A549 (cell line): ENCODE measurements at regions not wholly inside any gene's neighbourhood (a gene's known extent, or its start where the extent isn't known, plus 50 kb on each side); places are given as distances from the start of the nearest gene placed in this dataset.

Experiments used
- ATAC-seq, 2 experiments: fragments of 200-7000 bp in 1 of 2; fragments of >200 bp in 1 of 2; cut with Nextera tagmentation in 1 of 2; cut with Tn5 transposase in 1 of 2; 3 replicates each; pipeline versions ENCODE4 v1.8.0 to v1.9.1; 2018 to 2020; ENCODE audit warnings: mild to moderate bottlenecking in 1 of 2, moderate library complexity in 1 of 2
- CTCF ChIA-PET: fragments of 300-600 bp; sonication (Branson Sonifier 250); formaldehyde crosslinking; extraction: SDS; loops from one replicate; lab custom pipeline; 2021; ENCODE audit warnings: antibody characterized with exemption, inconsistent platforms; lab: Yijun Ruan, JAX
- POLR2A ChIA-PET: fragments of 350-600 bp; formaldehyde crosslinking; extraction: SDS; loops from one replicate; lab custom pipeline; 2021; ENCODE audit warnings: antibody characterized with exemption, inconsistent platforms; lab: Yijun Ruan, JAX
- DNase-seq, 2 experiments: peaks; one replicate each; pipeline versions ENCODE4 v3.0.0 to v3.0.0-alpha.2; 2011 to 2016; ENCODE audit warnings: low read depth in 1 of 2, low spot score in 1 of 2
- FAIRE-seq: peaks from 2 replicates; lab custom pipeline; 2011; peaks lifted over from hg19 to GRCh38; lab: Jason Lieb, UNC
- H3K27ac ChIP-seq, 2 experiments: fragments of >200 bp; sonication (Bioruptor Twin); formaldehyde crosslinking; 3 replicates each; pipeline ENCODE4 v1.5.1; 2016 to 2017
- H3K4me1 ChIP-seq: fragments of >200 bp; sonication (Bioruptor Twin); formaldehyde crosslinking; 3 replicates; pipeline ENCODE4 v1.6.1; 2016
- H3K4me2 ChIP-seq: fragments of >200 bp; sonication (Bioruptor Twin); formaldehyde crosslinking; 3 replicates; pipeline ENCODE4 v1.6.1; 2016
- H3K4me3 ChIP-seq: fragments of >200 bp; sonication (Bioruptor Twin); formaldehyde crosslinking; 3 replicates; pipeline ENCODE4 v1.5.1; 2016
- H3K9me3 ChIP-seq: fragments of >200 bp; sonication (Bioruptor Twin); formaldehyde crosslinking; 3 replicates; pipeline ENCODE4 v1.6.1; 2016
- BHLHE40 ChIP-seq: IDR thresholded peaks from 2 replicates; pipeline ENCODE4 v1.6.1; 2012; ENCODE audit warnings: low read depth, low read length, inconsistent platforms
- CHD2 ChIP-seq: fragments of 150-350 bp; IDR thresholded peaks from 2 replicates; pipeline ENCODE4 v1.6.1; 2014; ENCODE audit warnings: low read length; ENCODE audit not compliant: partially characterized antibody
- CHD4 ChIP-seq: fragments of 200-600 bp; sonication (generic); IDR thresholded peaks from 2 replicates; pipeline ENCODE4 v1.6.1; 2016; ENCODE audit warnings: antibody characterized with exemption, mild to moderate bottlenecking, borderline replicate concordance
- HOXB13 ChIP-seq: fragments of 250-450 bp; sonication (Bioruptor Pico); IDR thresholded peaks from 2 replicates; pipeline ENCODE4 v1.5.0; 2020; ENCODE audit warnings: low read depth, mild to moderate bottlenecking, moderate library complexity
- HOXB5 ChIP-seq: fragments of 250-450 bp; sonication (Bioruptor Pico); IDR thresholded peaks from 2 replicates; pipeline ENCODE4 v1.5.0; 2020; ENCODE audit warnings: mild to moderate bottlenecking, moderate library complexity
- JUN ChIP-seq, 2 experiments: fragments of >200 bp; sonication (Bioruptor Twin); formaldehyde crosslinking; IDR thresholded peaks; 2 replicates in 1 of 2; 3 replicates in 1 of 2; pipeline ENCODE4 v1.6.1; 2016 to 2017
- JUNB ChIP-seq: fragments of >200 bp; sonication (Bioruptor Twin); formaldehyde crosslinking; IDR thresholded peaks from 2 replicates; pipeline ENCODE4 v1.6.1; 2016
- KDM1A ChIP-seq: fragments of 200-600 bp; sonication (generic); IDR thresholded peaks from 2 replicates; pipeline ENCODE4 v1.6.1; 2016; ENCODE audit warnings: low read depth, mild to moderate bottlenecking
- KDM5A ChIP-seq: fragments of 200-600 bp; sonication (generic); IDR thresholded peaks from 2 replicates; pipeline ENCODE4 v1.6.1; 2016; ENCODE audit warnings: antibody characterized with exemption, mild to moderate bottlenecking
- MAZ ChIP-seq: fragments of 150-350 bp; IDR thresholded peaks from 2 replicates; pipeline ENCODE4 v1.6.1; 2014; ENCODE audit warnings: antibody characterized with exemption, low read depth, low read length, borderline replicate concordance
- MYC ChIP-seq: IDR thresholded peaks from 2 replicates; pipeline ENCODE4 v1.6.1; 2012; ENCODE audit warnings: mild to moderate bottlenecking, inconsistent platforms, low read length, improper control_type of control experiment, borderline replicate concordance
- NR3C1 ChIP-seq: fragments of >200 bp; sonication (Bioruptor Twin); formaldehyde crosslinking; IDR thresholded peaks from 3 replicates; pipeline ENCODE4 v1.6.1; 2017
- PHF8 ChIP-seq: fragments of 200-600 bp; sonication (generic); IDR thresholded peaks from 2 replicates; pipeline ENCODE4 v1.6.1; 2016; ENCODE audit warnings: low read depth, mild to moderate bottlenecking, antibody characterized with exemption, moderate library complexity, borderline replicate concordance
- RAD21 ChIP-seq, 2 experiments: fragments of >200 bp in 1 of 2; sonication (Bioruptor Twin) in 1 of 2; formaldehyde crosslinking in 1 of 2; IDR thresholded peaks in 1 of 2; conservative IDR thresholded peaks in 1 of 2; 2 replicates in 1 of 2; 3 replicates in 1 of 2; pipeline ENCODE4 v1.6.1; 2012 to 2018; ENCODE audit warnings: inconsistent platforms in 1 of 2
- RCOR1 ChIP-seq: fragments of 150-350 bp; IDR thresholded peaks from 2 replicates; pipeline ENCODE4 v1.6.1; 2014; ENCODE audit warnings: antibody characterized with exemption, low read length, low read depth
- RFX5 ChIP-seq: fragments of 450-650 bp; IDR thresholded peaks from 2 replicates; pipeline ENCODE4 v1.7.1; 2014; ENCODE audit warnings: antibody characterized with exemption, mild to moderate bottlenecking, moderate library complexity
- TP53 ChIP-seq: fragments of 250-450 bp; sonication (Bioruptor Pico); IDR thresholded peaks from 2 replicates; pipeline ENCODE4 v1.5.0; 2021; ENCODE audit warnings: mild to moderate bottlenecking, moderate library complexity
- ZNF302 ChIP-seq: fragments of 250-450 bp; sonication (Bioruptor Pico); IDR thresholded peaks from 2 replicates; pipeline ENCODE4 v1.9.0; 2021; ENCODE audit warnings: inconsistent platforms, mild to moderate bottlenecking, moderate library complexity
- WGBS: methylation state at CpG from one replicate; pipeline ENCODE4 v1.1.6; 2017; ENCODE audit errors: missing lambda C conversion rate; 5-methylcytosine and 5-hydroxymethylcytosine counted together
- TF ChIP-seq, protein P1 (sequence below): fragments of 450-650 bp; IDR thresholded peaks from 2 replicates; pipeline ENCODE4 v1.6.1; 2014; ENCODE audit warnings: antibody characterized with exemption
- TF ChIP-seq, protein P2 (sequence below): fragments of 250-450 bp; sonication (Bioruptor Pico); IDR thresholded peaks from 2 replicates; pipeline ENCODE4 v1.5.0; 2020; ENCODE audit warnings: low read depth, mild to moderate bottlenecking, moderate library complexity
- TF ChIP-seq, protein P3 (sequence below): fragments of >200 bp; sonication (Bioruptor Twin); formaldehyde crosslinking; IDR thresholded peaks from 3 replicates; pipeline ENCODE4 v1.5.1; 2016
- TF ChIP-seq, protein P4 (sequence below): fragments of 150-350 bp; IDR thresholded peaks from 2 replicates; pipeline ENCODE4 v1.6.1; 2014; ENCODE audit warnings: low read depth, mild to moderate bottlenecking, low read length
- TF ChIP-seq, protein P5 (sequence below): IDR thresholded peaks from 2 replicates; pipeline ENCODE4 v1.6.1; 2012; ENCODE audit warnings: low read depth, borderline replicate concordance
- TF ChIP-seq, protein P6 (sequence below): fragments of 200-600 bp; sonication (generic); IDR thresholded peaks from 2 replicates; pipeline ENCODE4 v1.6.1; 2016; ENCODE audit warnings: antibody characterized with exemption, mild to moderate bottlenecking, moderate library complexity
- TF ChIP-seq, protein P7 (sequence below): fragments of 250-450 bp; sonication (Bioruptor Pico); IDR thresholded peaks from 2 replicates; pipeline ENCODE4 v1.5.0; 2021; ENCODE audit warnings: mild to moderate bottlenecking, moderate library complexity, borderline replicate concordance

DNA sequence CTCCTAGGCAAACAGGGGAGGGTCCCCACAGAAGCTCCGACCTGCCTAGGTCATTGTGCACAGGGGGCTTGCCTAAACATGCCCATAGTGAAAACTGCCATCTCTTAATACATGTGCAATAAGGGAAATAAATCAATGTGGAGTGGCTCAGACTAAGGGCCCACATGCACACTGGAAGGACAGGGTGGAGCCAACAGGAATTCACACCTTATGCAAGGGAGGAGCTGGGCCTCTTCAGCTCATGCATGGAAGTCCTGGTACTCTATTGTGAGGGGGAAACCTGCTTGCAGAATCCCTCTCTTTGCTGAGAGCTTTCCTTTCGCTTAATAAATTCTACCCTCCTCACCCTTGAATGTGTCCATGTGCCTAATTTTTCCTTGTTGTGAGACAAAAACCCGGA lies 815.8 kb downstream of the EFNA5 start:
- no peak overlapping the region for H3K27ac ChIP-seq
- DNase-seq (no peak), FAIRE-seq (peak; percentile 43), ATAC-seq (no peak)
- POLR2A ChIA-PET, result no interaction called here
- 69% methylated on average over 3 of the region's 3 CpGs for WGBS
- H3K4me3 ChIP-seq, result no peak overlapping the region
- CTCF ChIA-PET, result interaction anchor here (1.4 to 1.9 kb wide), 3 partner anchors 11 to 56 kb away, joined by 3 to 6 read pairs (median 3); no protein-coding TSS in a partner anchor
- no peak overlapping the region for H3K4me2 ChIP-seq
- no peak for TF ChIP-seq RAD21 (conservative IDR thresholded peaks at IDR 0.05 in 1 of 2, IDR thresholded peaks at IDR 0.05 in 1 of 2)
- TF ChIP-seq CHD4, result no peak
- TF ChIP-seq, protein P1, sequence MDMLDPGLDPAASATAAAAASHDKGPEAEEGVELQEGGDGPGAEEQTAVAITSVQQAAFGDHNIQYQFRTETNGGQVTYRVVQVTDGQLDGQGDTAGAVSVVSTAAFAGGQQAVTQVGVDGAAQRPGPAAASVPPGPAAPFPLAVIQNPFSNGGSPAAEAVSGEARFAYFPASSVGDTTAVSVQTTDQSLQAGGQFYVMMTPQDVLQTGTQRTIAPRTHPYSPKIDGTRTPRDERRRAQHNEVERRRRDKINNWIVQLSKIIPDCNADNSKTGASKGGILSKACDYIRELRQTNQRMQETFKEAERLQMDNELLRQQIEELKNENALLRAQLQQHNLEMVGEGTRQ, result no peak
- TF ChIP-seq RFX5, result no peak
- TF ChIP-seq KDM5A, result no peak
- TF ChIP-seq PHF8, result no peak
- no peak for TF ChIP-seq JUN (IDR thresholded peaks at IDR 0.05)
- TF ChIP-seq, protein P2, sequence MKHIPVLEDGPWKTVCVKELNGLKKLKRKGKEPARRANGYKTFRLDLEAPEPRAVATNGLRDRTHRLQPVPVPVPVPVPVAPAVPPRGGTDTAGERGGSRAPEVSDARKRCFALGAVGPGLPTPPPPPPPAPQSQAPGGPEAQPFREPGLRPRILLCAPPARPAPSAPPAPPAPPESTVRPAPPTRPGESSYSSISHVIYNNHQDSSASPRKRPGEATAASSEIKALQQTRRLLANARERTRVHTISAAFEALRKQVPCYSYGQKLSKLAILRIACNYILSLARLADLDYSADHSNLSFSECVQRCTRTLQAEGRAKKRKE, result no peak
- no peak for TF ChIP-seq HOXB5
- TF ChIP-seq RCOR1, result no peak
- no peak for TF ChIP-seq MYC
- TF ChIP-seq CHD2, result no peak
- no peak for TF ChIP-seq MAZ
- no peak for TF ChIP-seq KDM1A
- TF ChIP-seq, protein P3, sequence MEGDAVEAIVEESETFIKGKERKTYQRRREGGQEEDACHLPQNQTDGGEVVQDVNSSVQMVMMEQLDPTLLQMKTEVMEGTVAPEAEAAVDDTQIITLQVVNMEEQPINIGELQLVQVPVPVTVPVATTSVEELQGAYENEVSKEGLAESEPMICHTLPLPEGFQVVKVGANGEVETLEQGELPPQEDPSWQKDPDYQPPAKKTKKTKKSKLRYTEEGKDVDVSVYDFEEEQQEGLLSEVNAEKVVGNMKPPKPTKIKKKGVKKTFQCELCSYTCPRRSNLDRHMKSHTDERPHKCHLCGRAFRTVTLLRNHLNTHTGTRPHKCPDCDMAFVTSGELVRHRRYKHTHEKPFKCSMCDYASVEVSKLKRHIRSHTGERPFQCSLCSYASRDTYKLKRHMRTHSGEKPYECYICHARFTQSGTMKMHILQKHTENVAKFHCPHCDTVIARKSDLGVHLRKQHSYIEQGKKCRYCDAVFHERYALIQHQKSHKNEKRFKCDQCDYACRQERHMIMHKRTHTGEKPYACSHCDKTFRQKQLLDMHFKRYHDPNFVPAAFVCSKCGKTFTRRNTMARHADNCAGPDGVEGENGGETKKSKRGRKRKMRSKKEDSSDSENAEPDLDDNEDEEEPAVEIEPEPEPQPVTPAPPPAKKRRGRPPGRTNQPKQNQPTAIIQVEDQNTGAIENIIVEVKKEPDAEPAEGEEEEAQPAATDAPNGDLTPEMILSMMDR, result no peak
- TF ChIP-seq, protein P4, sequence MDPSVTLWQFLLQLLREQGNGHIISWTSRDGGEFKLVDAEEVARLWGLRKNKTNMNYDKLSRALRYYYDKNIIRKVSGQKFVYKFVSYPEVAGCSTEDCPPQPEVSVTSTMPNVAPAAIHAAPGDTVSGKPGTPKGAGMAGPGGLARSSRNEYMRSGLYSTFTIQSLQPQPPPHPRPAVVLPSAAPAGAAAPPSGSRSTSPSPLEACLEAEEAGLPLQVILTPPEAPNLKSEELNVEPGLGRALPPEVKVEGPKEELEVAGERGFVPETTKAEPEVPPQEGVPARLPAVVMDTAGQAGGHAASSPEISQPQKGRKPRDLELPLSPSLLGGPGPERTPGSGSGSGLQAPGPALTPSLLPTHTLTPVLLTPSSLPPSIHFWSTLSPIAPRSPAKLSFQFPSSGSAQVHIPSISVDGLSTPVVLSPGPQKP, result no peak
- no peak for TF ChIP-seq TP53 (CRISPR knock-in tag)
- TF ChIP-seq, protein P5, sequence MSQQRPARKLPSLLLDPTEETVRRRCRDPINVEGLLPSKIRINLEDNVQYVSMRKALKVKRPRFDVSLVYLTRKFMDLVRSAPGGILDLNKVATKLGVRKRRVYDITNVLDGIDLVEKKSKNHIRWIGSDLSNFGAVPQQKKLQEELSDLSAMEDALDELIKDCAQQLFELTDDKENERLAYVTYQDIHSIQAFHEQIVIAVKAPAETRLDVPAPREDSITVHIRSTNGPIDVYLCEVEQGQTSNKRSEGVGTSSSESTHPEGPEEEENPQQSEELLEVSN, result no peak
- no peak for TF ChIP-seq ZNF302 (CRISPR knock-in tag)
- no peak for TF ChIP-seq BHLHE40
- 0 out of 3 replicates have a peak, but pooled peaks cover 4% of the 10 kb centered on the region for H3K9me3 ChIP-seq
- H3K4me1 ChIP-seq, result peaks cover 11% of the 10 kb centered on the region

DNA sequence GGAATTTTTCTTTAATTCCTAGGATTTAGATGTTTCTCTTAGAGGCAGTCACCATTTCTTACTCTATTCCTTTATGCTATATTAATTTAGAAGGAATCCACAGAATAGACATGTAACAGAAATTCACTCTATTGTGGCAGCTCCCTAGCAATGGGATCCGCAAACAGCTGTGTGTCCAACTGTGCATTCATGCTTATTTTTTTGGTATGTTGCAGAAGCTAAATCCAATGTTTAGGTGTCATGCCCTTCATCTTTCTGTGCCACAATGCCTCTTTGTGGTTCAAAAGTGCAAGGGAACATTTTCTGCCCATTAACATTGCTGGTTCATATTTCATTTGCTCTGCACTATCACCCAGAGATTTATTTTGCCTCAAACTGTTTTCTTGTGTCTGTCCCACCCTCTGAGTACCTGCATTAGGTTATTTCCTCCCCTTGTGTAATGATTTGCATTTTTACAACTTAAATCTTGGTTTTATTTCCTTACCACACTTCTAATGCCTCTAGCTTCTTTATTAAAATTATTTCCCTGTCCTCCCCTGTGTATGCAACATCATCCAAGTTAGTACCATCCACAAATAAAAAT lies 816.5 kb downstream of the EFNA5 start:
- FAIRE-seq (no peak), DNase-seq (no peak), ATAC-seq (no peak)
- no peak overlapping the region for H3K27ac ChIP-seq
- POLR2A ChIA-PET, result no interaction called here
- CTCF ChIA-PET, result interaction anchor here (0.9 to 1.9 kb wide), 4 partner anchors 8 to 57 kb away, joined by 3 to 6 read pairs (median 3); no protein-coding TSS in a partner anchor
- 0 out of 3 replicates have a peak, but pooled peaks cover 4% of the 10 kb centered on the region for H3K9me3 ChIP-seq
- H3K4me1 ChIP-seq, result peaks cover 17% of the 10 kb centered on the region
- no peak overlapping the region for H3K4me2 ChIP-seq
- TF ChIP-seq, protein P6, sequence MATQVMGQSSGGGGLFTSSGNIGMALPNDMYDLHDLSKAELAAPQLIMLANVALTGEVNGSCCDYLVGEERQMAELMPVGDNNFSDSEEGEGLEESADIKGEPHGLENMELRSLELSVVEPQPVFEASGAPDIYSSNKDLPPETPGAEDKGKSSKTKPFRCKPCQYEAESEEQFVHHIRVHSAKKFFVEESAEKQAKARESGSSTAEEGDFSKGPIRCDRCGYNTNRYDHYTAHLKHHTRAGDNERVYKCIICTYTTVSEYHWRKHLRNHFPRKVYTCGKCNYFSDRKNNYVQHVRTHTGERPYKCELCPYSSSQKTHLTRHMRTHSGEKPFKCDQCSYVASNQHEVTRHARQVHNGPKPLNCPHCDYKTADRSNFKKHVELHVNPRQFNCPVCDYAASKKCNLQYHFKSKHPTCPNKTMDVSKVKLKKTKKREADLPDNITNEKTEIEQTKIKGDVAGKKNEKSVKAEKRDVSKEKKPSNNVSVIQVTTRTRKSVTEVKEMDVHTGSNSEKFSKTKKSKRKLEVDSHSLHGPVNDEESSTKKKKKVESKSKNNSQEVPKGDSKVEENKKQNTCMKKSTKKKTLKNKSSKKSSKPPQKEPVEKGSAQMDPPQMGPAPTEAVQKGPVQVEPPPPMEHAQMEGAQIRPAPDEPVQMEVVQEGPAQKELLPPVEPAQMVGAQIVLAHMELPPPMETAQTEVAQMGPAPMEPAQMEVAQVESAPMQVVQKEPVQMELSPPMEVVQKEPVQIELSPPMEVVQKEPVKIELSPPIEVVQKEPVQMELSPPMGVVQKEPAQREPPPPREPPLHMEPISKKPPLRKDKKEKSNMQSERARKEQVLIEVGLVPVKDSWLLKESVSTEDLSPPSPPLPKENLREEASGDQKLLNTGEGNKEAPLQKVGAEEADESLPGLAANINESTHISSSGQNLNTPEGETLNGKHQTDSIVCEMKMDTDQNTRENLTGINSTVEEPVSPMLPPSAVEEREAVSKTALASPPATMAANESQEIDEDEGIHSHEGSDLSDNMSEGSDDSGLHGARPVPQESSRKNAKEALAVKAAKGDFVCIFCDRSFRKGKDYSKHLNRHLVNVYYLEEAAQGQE, result no peak
- TF ChIP-seq JUNB (no peak), KDM1A (no peak), NR3C1 (no peak), HOXB13 (no peak)
- TF ChIP-seq, protein P7, sequence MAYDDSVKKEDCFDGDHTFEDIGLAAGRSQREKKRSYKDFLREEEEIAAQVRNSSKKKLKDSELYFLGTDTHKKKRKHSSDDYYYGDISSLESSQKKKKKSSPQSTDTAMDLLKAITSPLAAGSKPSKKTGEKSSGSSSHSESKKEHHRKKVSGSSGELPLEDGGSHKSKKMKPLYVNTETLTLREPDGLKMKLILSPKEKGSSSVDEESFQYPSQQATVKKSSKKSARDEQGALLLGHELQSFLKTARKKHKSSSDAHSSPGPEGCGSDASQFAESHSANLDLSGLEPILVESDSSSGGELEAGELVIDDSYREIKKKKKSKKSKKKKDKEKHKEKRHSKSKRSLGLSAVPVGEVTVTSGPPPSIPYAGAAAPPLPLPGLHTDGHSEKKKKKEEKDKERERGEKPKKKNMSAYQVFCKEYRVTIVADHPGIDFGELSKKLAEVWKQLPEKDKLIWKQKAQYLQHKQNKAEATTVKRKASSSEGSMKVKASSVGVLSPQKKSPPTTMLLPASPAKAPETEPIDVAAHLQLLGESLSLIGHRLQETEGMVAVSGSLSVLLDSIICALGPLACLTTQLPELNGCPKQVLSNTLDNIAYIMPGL, result no peak
- H3K4me3 ChIP-seq, result no peak overlapping the region
- 97% methylated on average over 1 of the region's 1 CpG for WGBS
